Lung (tissue), 11 donors: ENCODE measurements at regions not wholly inside any gene's neighbourhood (a gene's known extent, or its start where the extent isn't known, plus 50 kb on each side); places are given as distances from the start of the nearest gene placed in this dataset.

Experiments
- ATAC-seq: fragments of 200-7000 bp; cut with Tn5 transposase; one replicate; pipeline ENCODE4 v1.9.1; 2020; ENCODE audit warnings: moderate number of reproducible peaks; ENCODE audit not compliant: insufficient read depth, low FRiP score
- DNase-seq, 3 donors: peaks; one replicate each; pipeline ENCODE4 v3.0.0-alpha.2; 2013 to 2017
- H3K27ac ChIP-seq, 2 donors: one replicate each; pipeline ENCODE4 v1.5.1; 2013; ENCODE audit warnings: mild to moderate bottlenecking in 2 of 2, moderate library complexity in 2 of 2, control low read depth in 1 of 2, inconsistent platforms in 1 of 2, low read depth in 1 of 2, low read length in 1 of 2
- H3K27me3 ChIP-seq, 3 donors: one replicate each; pipeline ENCODE4 v1.5.1; 2013; ENCODE audit warnings: low read length in 2 of 3; ENCODE audit not compliant: control insufficient read depth in 3 of 3, insufficient read depth in 3 of 3
- H3K36me3 ChIP-seq, 4 donors: one replicate each; pipeline ENCODE4 v1.5.1; 2013; ENCODE audit warnings: low read length in 4 of 4, mild to moderate bottlenecking in 1 of 4, moderate library complexity in 1 of 4; ENCODE audit not compliant: control insufficient read depth in 4 of 4, insufficient read depth in 4 of 4
- H3K4me1 ChIP-seq, 5 donors: one replicate each; pipeline ENCODE4 v1.5.1; 2013; ENCODE audit warnings: low read length in 5 of 5, mild to moderate bottlenecking in 2 of 5, moderate library complexity in 1 of 5; ENCODE audit not compliant: control insufficient read depth in 5 of 5, insufficient read depth in 5 of 5
- H3K4me3 ChIP-seq: one replicate; pipeline ENCODE4 v1.5.1; 2013; ENCODE audit warnings: mild to moderate bottlenecking, control low read depth, moderate library complexity
- H3K9ac ChIP-seq, 2 donors: one replicate each; pipeline ENCODE4 v1.5.1; 2013; ENCODE audit warnings: low read length in 2 of 2, control low read depth in 1 of 2; ENCODE audit not compliant: insufficient read depth in 1 of 2
- H3K9me3 ChIP-seq, 4 donors: one replicate each; pipeline ENCODE4 v1.5.1; 2013; ENCODE audit warnings: low read length in 3 of 4, mild to moderate bottlenecking in 1 of 4, moderate library complexity in 1 of 4; ENCODE audit not compliant: control insufficient read depth in 4 of 4, insufficient read depth in 3 of 4
- CTCF ChIP-seq: IDR thresholded peaks from 2 replicates; pipeline ENCODE4 v1.5.1; 2012; ENCODE audit warnings: mild to moderate bottlenecking; ENCODE audit errors: control extremely low read depth, extremely low read depth
- WGBS, 2 donors: extraction: QIAGEN DNeasy Blood & Tissue Kit; methylation state at CpG; one replicate each; pipeline ENCODE4 v1.1.7; 2013; 5-methylcytosine and 5-hydroxymethylcytosine counted together
- donor health status: control.
- donor health status: control.
- donor health status: Bipolar disorder and iron deficiency.
- donor health status: healthy.
- donor health status: DM: yes; HTN: yes; CAD: no.

- Histone ChIP-seq H3K9ac (no peak overlapping the region), H3K36me3 (no peaks in the 10 kb centered on the region), H3K4me3 (no peak overlapping the region), H3K27me3 (no peaks in the 10 kb centered on the region), H3K9me3 (no peaks in the 10 kb centered on the region), H3K27ac (no peak overlapping the region), H3K4me1 (peaks cover 0 to 7% (median 0%) of the 10 kb centered on the region in 5 donors)
- WGBS, 2 donors: 33 to 70% methylated on average over 8 of the region's 8 CpGs
- ATAC-seq (no peak), DNase-seq (no peak)
- no peak for TF ChIP-seq CTCF
Measured at GRCh38 chr12:4214877-4215228, 58.7 kb upstream of the CCND2 start.

- 83 to 88% methylated on average over 6 of the region's 6 CpGs for WGBS, 2 donors
- Histone ChIP-seq H3K36me3 (no peaks in the 10 kb centered on the region), H3K27ac (no peak overlapping the region), H3K9me3 (no peaks in the 10 kb centered on the region), H3K4me1 (peaks cover 0 to 7% (median 0%) of the 10 kb centered on the region in 5 donors), H3K9ac (no peak overlapping the region), H3K4me3 (no peak overlapping the region), H3K27me3 (no peaks in the 10 kb centered on the region)
- ATAC-seq: no peak
- no peak for DNase-seq
- no peak for TF ChIP-seq CTCF
Measured at GRCh38 chr12:4213471-4213870, 60.1 kb upstream of the CCND2 start.

GRCh38 chr12:4212845-4213244, 60.7 kb upstream of the CCND2 start:
- H3K27ac ChIP-seq: no peak overlapping the region
- H3K4me3 ChIP-seq: no peak overlapping the region
- WGBS, 2 donors: 98 to 100% methylated on average over 2 of the region's 2 CpGs
- no peak for DNase-seq
- peaks cover 0 to 7% (median 0%) of the 10 kb centered on the region in 5 donors for H3K4me1 ChIP-seq
- H3K27me3 ChIP-seq: no peaks in the 10 kb centered on the region
- H3K36me3 ChIP-seq: no peaks in the 10 kb centered on the region
- no peaks in the 10 kb centered on the region for H3K9me3 ChIP-seq
- no peak overlapping the region for H3K9ac ChIP-seq
- TF ChIP-seq CTCF: no peak
- ATAC-seq: no peak

GRCh38 chr12:4211372-4211771, 62.2 kb upstream of the CCND2 start:
- WGBS, 2 donors: 89 to 91% methylated on average over 10 of the region's 10 CpGs
- Histone ChIP-seq H3K9ac (no peak overlapping the region), H3K9me3 (no peaks in the 10 kb centered on the region), H3K4me3 (no peak overlapping the region), H3K4me1 (peaks cover 0 to 7% (median 0%) of the 10 kb centered on the region in 5 donors), H3K27me3 (no peaks in the 10 kb centered on the region), H3K27ac (no peak overlapping the region), H3K36me3 (no peaks in the 10 kb centered on the region)
- no peak for ATAC-seq
- no peak for DNase-seq
- no peak for TF ChIP-seq CTCF
